Naive B cell (primary cell): ENCODE measurements at regions not wholly inside any gene's neighbourhood (a gene's known extent, or its start where the extent isn't known, plus 50 kb on each side); places are given as distances from the start of the nearest gene placed in this dataset.
"Not testable (repeated sequence)": the region's sequence is repeated elsewhere in the genome, so short reads cannot be mapped to it uniquely, and the experiment has no call there.

Experiments used
- ATAC-seq, 2 donors: fragments of 150-1000 bp; cut with Tn5 transposase; 2 replicates each; pipeline ENCODE4 v1.10.0; 2021; ENCODE audit warnings: low read depth in 2 of 2, mild to moderate bottlenecking in 2 of 2, moderate library complexity in 2 of 2
- DNase-seq: peaks from one replicate; pipeline ENCODE4 v3.0.0; 2022
- H3K27ac Mint-ChIP-seq, 6 donors: one replicate each; pipeline ENCODE4 v1.8.0; 2020 to 2022; ENCODE audit warnings: mild to moderate bottlenecking in 6 of 6, mixed read lengths in 6 of 6, moderate library complexity in 5 of 6, inconsistent platforms in 2 of 6
- H3K27me3 Mint-ChIP-seq, 3 donors: one replicate each; pipeline ENCODE4 v1.8.0; 2021 to 2022; ENCODE audit warnings: mixed read lengths in 3 of 3, mild to moderate bottlenecking in 1 of 3
- H3K36me3 Mint-ChIP-seq, 2 donors: one replicate each; pipeline ENCODE4 v1.8.0; 2020 to 2022; ENCODE audit warnings: mixed read lengths in 2 of 2, inconsistent platforms in 1 of 2, mild to moderate bottlenecking in 1 of 2
- H3K4me1 Mint-ChIP-seq, 3 donors: one replicate each; pipeline ENCODE4 v1.8.0; 2020 to 2022; ENCODE audit warnings: mixed read lengths in 3 of 3, inconsistent platforms in 1 of 3, mild to moderate bottlenecking in 1 of 3, moderate library complexity in 1 of 3
- H3K4me3 Mint-ChIP-seq, 8 donors: one replicate each; pipeline ENCODE4 v1.8.0; 2020 to 2022; ENCODE audit warnings: mild to moderate bottlenecking in 8 of 8, mixed read lengths in 8 of 8, moderate library complexity in 8 of 8, inconsistent platforms in 2 of 8
- H3K9me3 Mint-ChIP-seq, 7 donors: one replicate each; pipeline ENCODE4 v1.8.0; 2020 to 2022; ENCODE audit warnings: mixed read lengths in 7 of 7, mild to moderate bottlenecking in 5 of 7, inconsistent platforms in 2 of 7, moderate library complexity in 1 of 7

DNA sequence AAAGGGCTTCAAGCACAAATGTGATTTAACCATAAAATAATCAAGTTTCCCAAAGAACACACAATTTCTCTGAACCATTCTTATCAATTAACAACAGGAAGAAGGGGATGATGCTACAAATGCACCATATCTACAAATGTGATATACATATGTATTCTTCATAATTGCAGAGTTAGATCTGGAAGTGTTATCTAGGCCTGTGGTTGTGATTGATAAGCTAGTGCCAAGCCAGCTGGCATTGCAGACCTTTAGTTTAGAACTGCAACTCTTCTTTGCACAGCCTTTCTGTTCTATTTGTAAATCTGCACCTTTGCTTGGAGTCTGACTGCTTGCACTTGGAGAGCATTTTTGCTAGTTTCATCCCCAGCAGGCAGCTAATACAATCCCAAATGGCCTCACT is 145.5 kb upstream of the NPY2R start:
- no peaks in the 10 kb centered on the region for H3K36me3 Mint-ChIP-seq
- H3K27ac Mint-ChIP-seq, result no peak overlapping the region
- no peaks in the 10 kb centered on the region for H3K27me3 Mint-ChIP-seq
- H3K4me1 Mint-ChIP-seq, result no peaks in the 10 kb centered on the region
- no peak for DNase-seq
- no peak for ATAC-seq
- H3K9me3 Mint-ChIP-seq, result peaks cover 0 to 9% (median 0%) of the 10 kb centered on the region in 7 donors
- no peak overlapping the region for H3K4me3 Mint-ChIP-seq

DNA sequence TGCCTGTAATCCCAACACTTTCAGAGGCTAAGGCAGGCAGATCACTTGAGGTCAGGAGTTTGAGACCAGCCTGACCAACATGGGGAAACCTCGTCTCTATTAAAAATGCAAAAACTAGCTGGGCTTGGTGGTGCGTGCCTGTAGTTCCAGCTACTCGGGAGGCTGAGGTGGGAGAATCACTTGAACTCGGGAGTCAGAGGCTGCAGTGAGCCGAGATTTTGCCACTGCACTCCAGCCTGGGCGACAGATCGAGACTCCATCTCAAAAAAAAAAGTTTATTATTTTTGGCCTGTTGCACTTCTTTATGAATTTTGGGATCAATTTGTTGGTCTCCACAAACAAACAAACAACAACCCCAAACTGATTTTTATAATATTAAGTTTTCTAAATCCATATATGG is 143.5 kb upstream of the NPY2R start:
- not testable (repeated sequence) for H3K9me3 Mint-ChIP-seq

DNA sequence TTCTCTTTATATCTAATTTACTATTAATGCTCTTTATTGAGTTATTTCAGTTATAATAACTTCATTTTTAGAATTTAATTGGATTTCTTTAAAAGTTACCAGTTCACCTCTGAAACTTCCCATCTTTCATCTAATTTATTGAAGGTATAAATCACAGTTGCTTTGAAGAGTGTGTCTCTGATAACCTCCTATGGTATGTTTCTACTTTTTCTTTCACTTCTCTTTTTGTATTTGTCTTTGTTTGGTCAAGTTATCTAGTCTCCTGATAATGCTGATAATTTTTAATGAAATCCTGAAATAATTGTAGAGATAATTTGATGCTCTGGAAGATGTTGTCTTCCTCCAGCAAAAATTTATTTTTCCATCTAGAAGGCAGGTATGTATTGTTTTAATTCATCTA is 141.6 kb upstream of the NPY2R start:
- DNase-seq (no peak), ATAC-seq (no peak)
- H3K27ac Mint-ChIP-seq, result no peak overlapping the region
- H3K4me1 Mint-ChIP-seq, result no peaks in the 10 kb centered on the region
- no peak overlapping the region for H3K4me3 Mint-ChIP-seq
- no peaks in the 10 kb centered on the region for H3K36me3 Mint-ChIP-seq
- no peaks in the 10 kb centered on the region for H3K27me3 Mint-ChIP-seq
- H3K9me3 Mint-ChIP-seq, result peaks cover 0 to 4% (median 3%) of the 10 kb centered on the region in 7 donors

More for the DNA sequence above, 143.5 kb upstream of the NPY2R start:
- not testable (repeated sequence) for DNase-seq, H3K4me3 Mint-ChIP-seq, H3K4me1 Mint-ChIP-seq, ATAC-seq, H3K27ac Mint-ChIP-seq, H3K27me3 Mint-ChIP-seq, H3K36me3 Mint-ChIP-seq

DNA sequence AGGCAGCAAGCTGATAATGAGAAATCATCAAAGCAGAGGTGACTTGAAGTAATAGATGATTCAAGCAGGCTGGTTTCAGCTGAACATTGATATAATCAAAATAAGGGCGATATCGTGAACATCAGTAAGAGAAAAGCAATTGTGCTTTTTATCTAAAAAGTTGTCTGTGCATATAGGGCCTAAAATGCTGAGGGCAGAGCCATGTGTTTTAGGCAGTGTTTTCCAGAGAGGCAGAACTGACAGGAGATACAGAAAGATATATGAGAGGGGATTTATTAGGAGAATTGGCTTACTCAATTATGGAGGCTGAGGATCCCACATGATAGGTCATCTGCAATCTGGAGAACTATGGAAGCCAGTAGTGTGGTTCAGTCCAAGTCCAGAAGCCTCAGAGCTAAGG is 136.5 kb upstream of the NPY2R start:
- DNase-seq, result no peak
- H3K27ac Mint-ChIP-seq, result no peak overlapping the region

DNA sequence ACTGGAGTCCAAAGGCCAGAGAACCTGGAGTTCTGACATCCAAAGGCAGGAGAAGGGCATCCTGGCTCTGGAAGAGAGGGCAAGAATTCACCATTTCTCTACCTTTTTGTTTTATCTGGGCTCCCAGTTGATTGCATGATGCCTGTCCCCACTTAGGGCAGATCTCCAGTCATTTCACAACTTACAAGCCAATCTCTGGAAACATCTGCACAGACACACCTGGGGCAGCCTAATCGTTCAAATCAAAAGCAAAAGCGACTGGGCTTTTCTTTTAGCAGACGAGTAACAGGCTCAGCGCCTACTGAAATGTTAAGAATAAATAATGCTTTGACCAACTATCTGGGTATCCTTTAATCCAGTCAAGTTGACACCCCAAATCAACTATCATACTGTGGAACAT is 136.0 kb upstream of the NPY2R start:
- no peak overlapping the region for H3K27ac Mint-ChIP-seq
- peaks cover 0 to 4% (median 0%) of the 10 kb centered on the region in 7 donors for H3K9me3 Mint-ChIP-seq
- no peaks in the 10 kb centered on the region for H3K27me3 Mint-ChIP-seq
- DNase-seq (no peak), ATAC-seq (no peak)
- no peaks in the 10 kb centered on the region for H3K36me3 Mint-ChIP-seq
- no peak overlapping the region for H3K4me3 Mint-ChIP-seq
- H3K4me1 Mint-ChIP-seq, result no peaks in the 10 kb centered on the region

More for the DNA sequence above, 136.5 kb upstream of the NPY2R start:
- no peak for ATAC-seq
- H3K36me3 Mint-ChIP-seq, result no peaks in the 10 kb centered on the region
- H3K4me3 Mint-ChIP-seq, result no peak overlapping the region
- H3K9me3 Mint-ChIP-seq, result peaks cover 0 to 4% (median 0%) of the 10 kb centered on the region in 7 donors
- no peaks in the 10 kb centered on the region for H3K27me3 Mint-ChIP-seq
- no peaks in the 10 kb centered on the region for H3K4me1 Mint-ChIP-seq

DNA sequence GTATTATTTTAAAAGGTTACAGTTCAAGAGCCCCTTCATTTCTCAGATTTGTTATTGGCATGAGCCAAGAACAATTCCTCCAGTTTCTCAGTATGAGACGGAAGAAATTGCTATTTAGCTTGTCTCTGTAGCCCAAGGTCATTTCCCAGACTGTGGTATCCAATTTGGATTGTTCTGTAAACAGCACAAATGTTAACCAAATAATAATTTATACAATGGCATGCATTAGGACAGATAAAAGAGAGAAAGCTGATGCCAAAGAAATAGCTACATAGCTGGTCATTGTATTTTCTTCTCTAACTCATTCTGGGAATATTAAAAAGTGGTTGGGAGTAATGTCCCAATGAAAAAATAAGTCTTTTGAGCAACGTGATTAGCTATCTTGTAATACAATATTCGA is 134.6 kb upstream of the NPY2R start:
- Mint-ChIP-seq H3K4me3 (no peak overlapping the region), H3K27ac (no peak overlapping the region), H3K27me3 (no peaks in the 10 kb centered on the region), H3K36me3 (no peaks in the 10 kb centered on the region), H3K9me3 (peaks cover 0 to 2% (median 0%) of the 10 kb centered on the region in 7 donors), H3K4me1 (no peaks in the 10 kb centered on the region)
- DNase-seq (no peak), ATAC-seq (no peak)

DNA sequence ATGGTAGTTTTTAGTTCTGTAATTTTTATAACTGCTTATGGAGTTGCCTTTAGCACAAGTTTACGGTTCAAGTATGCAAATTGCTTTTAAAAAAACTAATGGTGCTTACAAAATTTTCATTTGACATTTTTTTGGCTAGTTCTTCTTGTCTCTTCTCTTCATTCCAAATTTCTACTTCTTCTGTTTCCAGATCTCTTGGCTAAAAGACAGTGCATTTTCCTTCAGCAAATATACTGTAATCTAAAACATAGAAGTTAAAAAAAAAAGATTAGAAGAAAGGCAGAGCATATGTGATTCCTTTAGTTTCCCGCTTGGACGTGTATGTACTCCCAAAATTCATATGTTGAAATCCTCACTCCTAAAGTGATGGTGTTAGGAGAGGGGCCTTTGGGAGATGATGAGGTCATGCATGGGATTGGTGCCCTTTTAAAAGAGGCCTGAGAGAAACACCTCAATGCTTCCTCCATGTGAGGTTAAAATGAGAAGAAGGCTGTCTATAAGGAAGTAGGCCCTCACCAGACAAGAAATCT is 132.1 kb upstream of the NPY2R start:
- DNase-seq, result no peak
- H3K9me3 Mint-ChIP-seq, result peaks cover 0 to 2% (median 0%) of the 10 kb centered on the region in 7 donors
- no peaks in the 10 kb centered on the region for H3K4me1 Mint-ChIP-seq
- H3K27ac Mint-ChIP-seq, result no peak overlapping the region
- no peak overlapping the region for H3K4me3 Mint-ChIP-seq
- no peak for ATAC-seq
- no peaks in the 10 kb centered on the region for H3K27me3 Mint-ChIP-seq
- no peaks in the 10 kb centered on the region for H3K36me3 Mint-ChIP-seq

DNA sequence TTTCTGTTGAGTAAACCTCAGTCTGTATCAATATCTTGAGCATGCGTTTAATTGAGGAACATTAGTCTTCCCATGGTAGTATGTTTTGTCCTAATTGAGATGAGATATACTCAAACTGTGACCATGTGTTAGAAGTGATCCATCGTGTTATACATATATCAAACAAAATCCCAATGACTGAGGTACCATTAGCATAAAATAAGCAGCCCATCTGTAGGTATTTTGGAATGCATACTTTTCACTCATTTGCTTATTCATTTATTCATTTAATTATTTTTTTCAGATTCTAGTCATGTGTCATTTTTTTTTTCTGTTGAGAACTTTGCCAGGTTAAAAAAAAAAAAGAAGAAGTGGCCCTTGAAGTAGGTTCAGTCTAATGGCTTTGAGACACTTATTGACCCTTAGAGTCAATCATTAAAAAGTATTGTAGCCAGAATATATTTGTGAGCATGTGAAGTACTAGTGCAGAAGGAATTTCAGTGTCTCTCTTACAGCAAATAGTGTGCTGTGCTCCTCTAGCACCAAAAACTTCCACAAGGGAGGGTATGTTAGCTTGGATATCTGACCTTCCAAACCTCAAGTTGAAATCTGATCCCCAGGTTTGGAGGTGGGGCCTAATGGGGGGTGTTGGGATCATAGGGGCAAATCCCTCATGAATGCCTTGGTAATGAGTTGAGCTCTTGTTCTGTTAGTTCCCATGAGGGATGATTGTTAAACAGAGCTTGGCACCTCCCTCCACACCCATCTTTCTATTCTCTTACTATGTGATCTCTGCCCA is 130.8 kb upstream of the NPY2R start:
- no peaks in the 10 kb centered on the region for H3K4me1 Mint-ChIP-seq
- peaks cover 0 to 2% (median 0%) of the 10 kb centered on the region in 7 donors for H3K9me3 Mint-ChIP-seq
- ATAC-seq, result no peak
- H3K4me3 Mint-ChIP-seq, result no peak overlapping the region
- DNase-seq, result no peak
- H3K27ac Mint-ChIP-seq, result no peak overlapping the region
- H3K27me3 Mint-ChIP-seq, result no peaks in the 10 kb centered on the region
- H3K36me3 Mint-ChIP-seq, result no peaks in the 10 kb centered on the region

DNA sequence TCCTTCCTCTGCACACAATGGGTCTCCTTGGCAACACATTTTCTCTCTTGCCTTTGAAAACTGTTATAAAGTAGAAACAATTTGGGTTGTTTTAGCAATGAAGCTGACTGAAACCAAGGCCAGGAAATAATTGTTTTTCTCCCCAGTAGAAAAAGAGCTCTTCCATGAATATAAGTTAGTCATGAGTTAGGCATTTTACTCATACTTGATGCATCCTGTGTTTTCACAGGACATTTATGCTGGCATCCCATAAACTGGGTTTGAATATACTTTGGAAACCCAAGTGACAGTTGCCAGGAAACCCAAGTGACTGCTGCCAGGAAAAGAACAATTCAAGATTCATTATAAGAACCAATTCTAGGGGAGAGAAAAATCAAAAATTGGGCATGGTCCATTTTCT is 128.6 kb upstream of the NPY2R start:
- no peak overlapping the region for H3K4me3 Mint-ChIP-seq
- peaks cover 0 to 11% (median 0%) of the 10 kb centered on the region in 3 donors for H3K27me3 Mint-ChIP-seq
- no peaks in the 10 kb centered on the region for H3K36me3 Mint-ChIP-seq
- no peak overlapping the region for H3K27ac Mint-ChIP-seq
- H3K9me3 Mint-ChIP-seq, result peaks cover 0 to 2% (median 0%) of the 10 kb centered on the region in 7 donors
- no peaks in the 10 kb centered on the region for H3K4me1 Mint-ChIP-seq
- no peak for DNase-seq
- no peak for ATAC-seq

DNA sequence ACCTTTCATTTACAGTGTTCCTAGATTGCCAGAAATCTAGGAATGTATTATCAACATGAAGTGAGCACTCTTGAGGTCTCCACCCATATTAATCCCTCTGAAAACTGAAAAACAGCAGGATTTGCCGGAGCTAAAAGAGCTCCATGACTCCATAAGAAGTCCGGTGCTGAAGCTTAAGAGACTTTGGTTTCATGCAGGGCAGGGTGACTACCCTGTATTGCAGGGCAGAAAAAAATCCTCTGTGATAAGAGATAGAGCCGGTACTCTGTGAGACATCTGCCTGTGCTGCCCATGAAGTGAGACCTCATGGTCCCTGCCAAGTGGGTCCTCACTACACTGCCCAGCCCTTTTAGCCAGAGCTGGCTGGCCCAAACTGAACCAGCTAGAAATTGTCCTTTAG is 127.2 kb upstream of the NPY2R start:
- H3K4me1 Mint-ChIP-seq, result no peaks in the 10 kb centered on the region
- DNase-seq (no peak), ATAC-seq (no peak)
- no peaks in the 10 kb centered on the region for H3K36me3 Mint-ChIP-seq
- H3K27ac Mint-ChIP-seq, result no peak overlapping the region
- H3K9me3 Mint-ChIP-seq, result peaks cover 0 to 2% (median 0%) of the 10 kb centered on the region in 7 donors
- H3K4me3 Mint-ChIP-seq, result no peak overlapping the region
- H3K27me3 Mint-ChIP-seq, result peaks cover 0 to 11% (median 0%) of the 10 kb centered on the region in 3 donors

DNA sequence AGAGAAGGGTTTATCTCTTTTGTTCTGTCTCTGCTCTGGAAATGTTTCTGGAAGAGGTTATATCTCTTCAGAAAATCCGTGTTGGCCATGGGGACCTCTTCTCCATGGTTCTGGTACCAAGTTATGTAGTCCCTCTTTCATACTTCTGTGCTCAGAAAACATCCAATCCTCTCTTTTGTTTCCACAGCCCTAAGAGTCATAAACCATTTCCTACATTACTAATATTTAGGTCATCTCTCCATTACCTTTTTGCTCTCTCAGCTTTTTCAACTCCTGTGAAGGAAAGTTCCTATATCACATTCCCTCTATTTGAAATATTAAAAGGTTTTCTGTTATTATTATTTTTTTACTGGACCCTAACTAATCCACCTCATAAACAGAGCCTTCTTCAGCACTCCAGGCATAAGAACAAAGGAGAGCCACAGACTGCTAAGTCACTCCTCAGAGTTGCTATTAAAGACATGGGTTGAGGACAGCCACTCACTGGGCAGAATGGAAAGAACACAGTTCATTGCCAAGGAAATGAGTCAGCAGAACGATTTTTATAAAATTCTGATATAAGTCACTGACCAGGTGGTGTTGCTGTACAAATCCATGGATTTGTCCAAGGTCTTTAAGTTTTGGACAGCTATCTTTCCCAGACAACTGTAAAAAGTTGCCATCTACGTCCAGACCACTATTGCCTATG is 122.4 kb upstream of the NPY2R start:
- no peaks in the 10 kb centered on the region for H3K4me1 Mint-ChIP-seq
- no peak overlapping the region for H3K4me3 Mint-ChIP-seq
- ATAC-seq, result no peak
- H3K9me3 Mint-ChIP-seq, result peaks cover 0 to 5% (median 0%) of the 10 kb centered on the region in 7 donors
- no peak for DNase-seq
- no peaks in the 10 kb centered on the region for H3K36me3 Mint-ChIP-seq
- H3K27ac Mint-ChIP-seq, result no peak overlapping the region
- peaks cover 0 to 11% (median 0%) of the 10 kb centered on the region in 3 donors for H3K27me3 Mint-ChIP-seq

DNA sequence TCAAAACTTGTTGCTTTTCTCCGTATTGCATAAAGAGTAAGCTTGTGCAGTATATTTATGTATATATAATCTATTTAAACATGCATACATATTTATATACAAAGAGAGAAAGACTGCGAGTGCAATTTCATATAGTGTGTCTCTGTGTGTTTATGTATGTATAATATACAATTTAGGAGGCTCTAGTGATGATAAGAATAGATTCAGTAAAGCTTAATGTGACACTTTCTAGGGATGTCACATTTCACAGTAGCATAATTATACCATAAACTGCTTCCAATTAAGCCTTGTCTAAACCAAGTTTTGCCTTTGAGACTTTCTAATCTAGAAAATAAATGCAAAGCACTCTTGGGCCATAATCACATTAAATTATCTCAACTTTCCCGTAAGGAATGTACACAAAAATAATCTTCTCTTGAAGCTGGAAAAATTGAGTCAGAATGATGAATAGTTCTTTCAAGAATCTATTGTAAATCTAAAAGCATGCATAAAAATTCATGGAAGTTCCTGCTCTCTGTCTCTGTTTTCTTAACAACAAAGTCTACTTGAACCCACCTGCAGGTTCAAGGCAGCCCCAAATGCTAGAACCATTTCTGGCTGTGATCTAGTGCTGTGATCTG is 114.1 kb upstream of the NPY2R start:
- H3K4me1 Mint-ChIP-seq, result no peaks in the 10 kb centered on the region
- H3K36me3 Mint-ChIP-seq, result no peaks in the 10 kb centered on the region
- no peak overlapping the region for H3K27ac Mint-ChIP-seq
- peaks cover 0 to 5% (median 0%) of the 10 kb centered on the region in 7 donors for H3K9me3 Mint-ChIP-seq
- H3K27me3 Mint-ChIP-seq, result no peaks in the 10 kb centered on the region
- ATAC-seq (no peak), DNase-seq (no peak)
- H3K4me3 Mint-ChIP-seq, result no peak overlapping the region

DNA sequence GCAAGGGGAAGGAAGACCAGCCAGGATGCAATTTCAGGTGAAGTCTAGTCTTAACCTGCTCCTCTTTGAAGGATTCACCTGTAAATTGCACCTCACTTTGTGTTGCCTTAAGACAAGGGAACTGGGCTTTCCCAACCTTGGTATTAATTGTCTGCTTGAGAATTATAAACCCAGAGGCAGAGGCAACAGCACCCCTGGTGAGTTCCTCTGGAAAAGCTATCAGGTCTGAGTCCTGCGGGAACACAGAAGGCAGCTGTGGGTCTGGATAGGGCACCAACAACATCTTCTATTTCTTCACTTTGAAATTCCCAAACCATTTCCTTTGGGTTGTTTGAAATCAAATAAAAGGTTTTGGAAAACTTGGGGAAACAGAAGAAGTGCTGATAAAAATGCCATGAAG is 109.2 kb upstream of the NPY2R start:
- H3K27ac Mint-ChIP-seq, result no peak overlapping the region
- H3K36me3 Mint-ChIP-seq, result no peaks in the 10 kb centered on the region
- no peaks in the 10 kb centered on the region for H3K27me3 Mint-ChIP-seq
- DNase-seq, result no peak
- no peak overlapping the region for H3K4me3 Mint-ChIP-seq
- H3K4me1 Mint-ChIP-seq, result no peaks in the 10 kb centered on the region
- ATAC-seq, result no peak
- no peaks in the 10 kb centered on the region for H3K9me3 Mint-ChIP-seq

DNA sequence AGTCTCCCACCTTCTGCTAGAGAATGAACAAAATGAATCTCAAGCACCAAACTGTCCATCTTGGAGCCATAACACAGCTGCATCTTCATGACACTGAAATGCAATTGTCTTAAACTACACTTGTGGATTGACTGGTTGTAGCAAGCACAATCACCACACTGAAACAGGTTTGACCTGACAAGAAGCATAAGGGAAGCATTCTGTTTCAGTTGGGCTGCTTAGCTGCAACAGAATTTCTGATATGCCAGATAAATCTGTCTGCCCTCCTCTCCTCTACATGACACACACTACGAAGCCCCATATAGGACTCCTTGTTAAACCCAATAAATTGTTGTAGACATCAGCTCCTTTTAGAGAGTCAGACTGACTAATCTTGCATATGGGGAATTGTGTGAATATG is 101.8 kb upstream of the NPY2R start:
- Mint-ChIP-seq H3K27ac (no peak overlapping the region), H3K9me3 (peaks cover 0 to 18% (median under 1%) of the 10 kb centered on the region in 7 donors), H3K27me3 (peaks cover 0 to 8% (median 8%) of the 10 kb centered on the region in 3 donors), H3K4me3 (no peak overlapping the region), H3K36me3 (no peaks in the 10 kb centered on the region), H3K4me1 (no peaks in the 10 kb centered on the region)
- DNase-seq (no peak), ATAC-seq (no peak)
